HG03135 (cell line): ENCODE measurements at regions not wholly inside any gene's neighbourhood (a gene's known extent, or its start where the extent isn't known, plus 50 kb on each side); places are given as distances from the start of the nearest gene placed in this dataset.
"Not testable (repeated sequence)": the region's sequence is repeated elsewhere in the genome, so short reads cannot be mapped to it uniquely, and the experiment has no call there.

Source experiments
- ATAC-seq: cut with Tn5 transposase; IDR thresholded peaks from one replicate; pipeline ENCODE4 v1.9.1; 2021; ENCODE audit warnings: mild to moderate bottlenecking, moderate library complexity; ENCODE audit not compliant: unreplicated experiment

DNA sequence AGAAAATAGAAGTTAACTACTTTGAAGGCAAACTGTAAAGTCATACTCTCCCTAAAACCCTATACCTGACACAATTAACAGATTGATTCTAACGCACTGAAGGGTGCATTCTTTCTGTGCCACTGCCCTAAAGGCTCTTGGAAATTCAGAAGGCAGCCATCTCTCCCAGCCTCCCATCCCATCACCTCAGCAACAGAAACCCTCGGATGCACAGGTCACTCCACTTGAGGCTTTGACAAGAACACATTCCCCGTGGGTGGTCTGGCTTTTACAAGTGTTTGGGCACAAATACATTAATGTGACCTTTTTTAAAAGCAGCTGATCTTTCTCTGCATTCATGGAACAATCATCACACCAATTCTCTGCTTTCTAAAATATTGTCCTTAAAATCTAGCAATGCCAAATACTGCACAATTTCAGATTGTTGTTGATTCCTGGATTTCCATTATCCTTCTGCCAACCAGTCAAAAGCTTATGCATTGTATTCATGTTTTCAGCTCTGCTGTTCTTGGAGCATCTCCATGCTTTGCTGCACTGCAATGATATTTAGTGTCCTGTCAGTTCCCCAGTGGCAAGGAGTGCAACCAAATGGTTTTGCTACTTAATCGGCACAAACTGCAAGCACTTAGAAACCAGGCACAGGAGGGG, 175.6 kb downstream of the TMEM161B start:
- ATAC-seq: no peak

DNA sequence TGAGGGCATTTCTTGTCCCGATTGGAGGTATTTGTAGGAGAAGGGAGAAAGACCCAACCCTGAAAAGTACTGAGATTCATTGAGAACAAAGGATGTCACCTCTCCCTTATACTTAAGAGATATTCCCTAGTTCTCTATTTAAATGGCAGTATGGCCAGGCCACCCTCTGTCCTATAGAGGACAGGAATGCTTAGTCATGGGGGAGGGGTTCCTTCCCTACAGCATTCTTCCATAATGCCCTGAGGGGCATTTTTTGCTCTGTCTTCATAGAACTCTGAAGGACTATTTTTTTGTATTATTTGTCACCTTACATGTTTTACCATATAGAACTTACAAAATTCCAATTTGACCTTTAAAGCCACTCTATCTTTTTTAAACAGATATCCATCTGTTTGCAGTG, 176.3 kb downstream of the TMEM161B start:
- no peak for ATAC-seq

DNA sequence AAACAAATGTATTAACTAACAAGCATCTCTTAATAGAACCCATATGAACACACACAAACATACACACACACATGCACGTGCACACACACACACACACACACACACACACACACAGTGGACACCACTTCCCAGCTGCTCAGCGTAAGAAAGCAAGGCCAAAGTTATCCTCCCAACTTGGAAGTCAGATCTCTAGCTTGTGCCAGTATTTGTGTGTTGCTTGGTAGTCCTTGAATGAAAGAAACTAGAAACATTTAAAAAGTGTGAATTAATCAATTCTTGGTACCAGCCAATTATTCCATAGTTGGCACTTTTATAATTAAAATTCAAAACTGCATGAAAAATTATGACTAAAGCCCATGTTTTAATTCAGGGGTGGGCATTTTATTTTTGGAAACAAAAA, 178.1 kb downstream of the TMEM161B start:
- ATAC-seq: no peak

DNA sequence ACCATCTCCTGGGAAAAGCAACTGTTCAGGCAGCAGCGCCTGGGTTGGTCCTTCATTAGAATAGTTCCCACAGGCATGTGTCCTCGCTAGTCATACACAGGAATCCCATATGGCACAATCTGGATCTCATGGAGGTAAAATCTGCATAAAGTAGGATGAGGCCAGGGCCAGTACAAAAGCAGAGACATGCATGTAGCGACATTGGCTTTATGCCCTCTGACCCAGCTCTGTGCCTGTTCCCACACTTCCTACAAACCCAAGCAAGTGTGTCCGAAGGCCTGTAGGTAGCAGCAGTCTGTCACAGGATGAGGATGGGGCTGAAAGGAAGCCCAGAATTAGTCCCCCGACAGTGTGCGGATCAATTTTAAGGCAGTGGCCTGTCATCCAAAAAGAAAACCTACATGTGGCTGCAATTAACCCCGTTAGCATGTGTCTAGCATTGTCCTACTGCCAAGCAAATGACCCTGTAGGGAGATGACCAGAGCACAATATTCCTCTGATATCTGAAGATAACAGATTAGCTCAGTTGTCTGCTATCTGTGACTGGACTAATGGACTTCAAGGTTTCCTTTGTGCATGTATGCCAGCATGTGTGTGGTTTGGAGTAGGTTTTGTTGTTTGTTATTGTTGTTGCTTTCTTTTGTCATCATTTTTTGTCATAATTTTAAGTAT, 178.8 kb downstream of the TMEM161B start:
- ATAC-seq: no peak

GRCh38 chr5:88085462-88085861, 183.2 kb downstream of the TMEM161B start:
- no peak for ATAC-seq

- no peak for ATAC-seq
These were observed 186.8 kb downstream of the TMEM161B start for GRCh38 chr5:88081877-88082276.

DNA sequence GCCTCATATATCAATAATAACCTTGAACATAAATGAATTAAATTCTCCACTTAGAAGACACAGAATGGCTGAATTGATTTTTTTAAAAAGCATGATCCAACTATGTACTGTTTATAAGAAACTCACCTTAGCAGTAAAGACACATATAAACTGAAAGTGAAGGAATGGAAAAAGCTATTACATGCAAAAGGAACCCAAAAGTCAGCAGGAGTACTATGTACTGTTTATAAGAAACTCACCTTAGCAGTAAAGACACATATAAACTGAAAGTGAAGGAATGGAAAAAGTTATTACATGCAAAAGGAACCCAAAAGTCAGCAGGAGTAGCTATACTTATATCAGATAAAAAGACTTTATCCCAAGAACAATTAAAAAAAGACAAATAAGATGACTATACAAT, 204.8 kb downstream of the TMEM161B start:
- ATAC-seq: no peak

DNA sequence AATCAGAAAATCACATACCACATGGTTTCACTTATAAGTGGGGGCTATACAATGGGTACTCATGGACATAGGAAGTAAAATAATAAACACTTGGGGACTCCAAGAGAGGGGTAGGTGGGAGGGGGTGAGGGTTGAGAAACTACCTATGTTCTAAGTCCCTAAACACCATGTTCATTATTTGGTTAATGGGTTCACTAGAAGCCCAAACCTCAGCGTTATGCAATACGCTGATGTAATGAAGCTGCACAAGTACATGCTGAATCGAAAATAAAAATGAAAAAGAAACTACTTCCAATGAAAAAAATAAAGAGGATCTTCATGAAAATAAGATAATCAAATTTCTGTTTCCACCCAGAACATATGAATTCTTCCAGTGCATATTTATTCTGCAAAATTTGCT, 208.5 kb downstream of the TMEM161B start:
- ATAC-seq: no peak

DNA sequence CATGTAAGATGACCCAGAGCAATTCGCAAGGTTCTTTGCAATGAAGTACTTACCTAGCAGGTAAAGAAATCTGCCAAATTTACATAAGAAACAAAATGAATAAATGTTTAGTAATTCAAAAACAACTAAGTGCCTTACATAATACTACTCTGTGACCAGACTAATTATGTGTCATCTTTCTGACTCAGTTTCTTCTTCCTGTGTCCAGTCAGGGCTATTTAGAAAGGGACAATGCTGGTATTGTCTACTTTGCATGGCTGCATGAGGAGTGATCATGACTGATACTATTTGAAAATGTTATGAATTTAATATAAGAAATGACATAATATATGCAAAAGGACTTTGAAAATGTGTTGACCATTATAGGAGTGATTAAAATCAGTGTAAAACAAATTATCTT, 210.0 kb downstream of the TMEM161B start:
- ATAC-seq: no peak

- not testable (repeated sequence) for ATAC-seq
These were observed 216.2 kb downstream of the TMEM161B start for GRCh38 chr5:88052468-88052867.

DNA sequence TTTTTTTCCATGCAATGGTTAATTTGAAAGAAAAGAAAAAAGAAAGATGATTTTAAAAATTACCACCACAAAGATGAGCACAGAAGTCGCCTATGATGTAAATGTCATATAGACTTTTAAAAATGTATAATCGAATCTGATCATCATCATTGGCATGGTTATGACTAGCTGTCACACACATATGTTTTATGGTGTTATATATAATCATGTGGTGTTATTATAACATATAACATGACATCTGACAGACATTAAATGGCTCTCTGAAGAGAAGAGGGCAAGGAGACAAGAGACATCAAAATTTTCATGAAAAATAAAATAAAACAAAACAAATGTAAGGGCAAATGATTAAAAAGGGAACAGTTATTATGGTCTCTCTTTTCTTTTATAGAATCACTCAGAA, 217.5 kb downstream of the TMEM161B start:
- ATAC-seq: no peak

GRCh38 chr5:88049737-88050136, 218.9 kb downstream of the TMEM161B start:
- no peak for ATAC-seq

- no peak for ATAC-seq
These were observed 219.5 kb downstream of the TMEM161B start for GRCh38 chr5:88049156-88049555.

DNA sequence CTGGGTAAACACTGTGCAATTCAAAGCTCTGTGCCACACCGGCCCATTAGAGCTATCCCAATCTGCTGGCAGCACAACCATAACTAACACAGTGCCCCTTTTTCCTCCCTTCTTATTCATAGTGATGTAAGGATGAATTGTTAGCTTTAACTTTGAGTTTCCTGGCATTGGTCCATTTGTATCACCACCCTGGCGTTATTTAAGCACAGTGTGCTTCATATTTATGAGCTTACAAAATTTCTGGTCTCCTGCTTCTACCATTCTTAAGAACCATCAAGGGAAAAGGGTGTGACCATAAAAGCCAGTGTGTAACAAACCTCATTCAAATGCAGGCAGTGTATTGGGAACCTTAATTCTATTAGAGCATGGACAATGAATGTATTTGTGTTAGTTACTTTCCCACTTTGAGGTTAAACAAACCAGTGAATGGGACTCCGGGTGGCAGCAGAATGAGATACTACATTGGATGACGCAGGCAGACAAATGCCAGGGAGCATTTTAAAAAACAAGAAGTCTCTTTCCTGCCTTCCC, 222.6 kb downstream of the TMEM161B start:
- no peak for ATAC-seq

- ATAC-seq: no peak
These were observed 223.5 kb downstream of the TMEM161B start for GRCh38 chr5:88045165-88045564.

GRCh38 chr5:88034520-88034919, 234.1 kb downstream of the TMEM161B start:
- ATAC-seq: no peak

GRCh38 chr5:88033191-88033590, 235.5 kb downstream of the TMEM161B start:
- no peak for ATAC-seq

GRCh38 chr5:88029011-88029410, 239.6 kb downstream of the TMEM161B start:
- ATAC-seq: no peak

GRCh38 chr5:88021141-88021540, 247.5 kb downstream of the TMEM161B start:
- ATAC-seq: no peak

DNA sequence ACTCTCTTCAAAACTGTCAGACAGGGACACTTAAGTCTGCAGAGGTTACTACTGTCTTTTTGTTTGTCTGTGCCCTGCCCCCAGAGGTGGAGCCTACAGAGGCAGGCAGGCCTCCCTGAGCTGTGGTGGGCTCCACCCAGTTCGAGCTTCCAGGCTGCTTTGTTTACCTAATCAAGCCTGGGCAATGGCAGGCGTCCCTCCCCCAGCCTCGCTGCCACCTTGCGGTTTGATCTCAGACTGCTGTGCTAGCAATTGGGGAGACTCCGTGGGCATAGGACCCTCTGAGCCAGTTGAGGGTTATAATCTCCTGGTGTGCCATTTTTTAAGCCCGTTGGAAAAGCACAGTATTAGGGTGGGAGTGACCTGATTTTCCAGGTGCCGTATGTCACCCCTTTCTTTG, 253.7 kb downstream of the TMEM161B start:
- ATAC-seq: not testable (repeated sequence)

DNA sequence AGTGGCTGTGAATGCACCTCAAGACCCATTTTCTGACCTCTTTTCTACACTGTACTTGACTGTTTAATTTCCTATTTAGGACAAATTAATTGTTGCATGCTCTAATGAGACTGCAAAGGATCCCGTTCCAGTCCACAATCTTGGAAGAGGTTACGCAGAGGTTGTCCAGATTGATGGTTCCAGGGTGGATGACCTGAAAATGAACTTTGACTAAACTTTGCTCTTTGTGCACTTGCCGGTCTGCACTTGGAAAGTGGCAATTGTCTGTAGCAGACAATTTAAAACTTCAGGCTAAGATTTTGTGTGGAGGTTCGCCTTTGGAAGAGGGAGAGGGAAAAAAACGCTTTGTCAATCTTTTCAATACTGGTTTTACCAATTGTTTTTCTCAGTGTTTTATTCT, 267.8 kb downstream of the TMEM161B start:
- no peak for ATAC-seq

DNA sequence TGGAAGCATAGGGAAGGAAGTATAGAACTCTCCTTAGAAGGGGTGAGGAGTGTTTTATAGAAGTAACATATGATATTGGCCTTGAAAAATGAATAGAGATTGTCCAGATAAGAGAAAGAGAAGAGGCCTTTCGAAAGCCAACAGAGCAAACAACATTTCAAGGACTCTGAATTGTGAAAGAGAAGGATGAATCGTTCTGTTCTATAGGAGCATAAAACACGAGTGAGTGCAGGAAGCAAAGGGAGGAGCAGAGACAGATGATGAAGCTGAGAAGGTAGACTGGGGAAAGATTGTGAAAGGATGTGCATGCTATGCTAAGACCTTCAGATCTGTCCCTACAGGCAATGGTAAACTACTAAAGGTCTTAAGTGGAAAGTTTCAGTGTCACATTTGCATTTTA, 271.0 kb downstream of the TMEM161B start:
- ATAC-seq: no peak

DNA sequence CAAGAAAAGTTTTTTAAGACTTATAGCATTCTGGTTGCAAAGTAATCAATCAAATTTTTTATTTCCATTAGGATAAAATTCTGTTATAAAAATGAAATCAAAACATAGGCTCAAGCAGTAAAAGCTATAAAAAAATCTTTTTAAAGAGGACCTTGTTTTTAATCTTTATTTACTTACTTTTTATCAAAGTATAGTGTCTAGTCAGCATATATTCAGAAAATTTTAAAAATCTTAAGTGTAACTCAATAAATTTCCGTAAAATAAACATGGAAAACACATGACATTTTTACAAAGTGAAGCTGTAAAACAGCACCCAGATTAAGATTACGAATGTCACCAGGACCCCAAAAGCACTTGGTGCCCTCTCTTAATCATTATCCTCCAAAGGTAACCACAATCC, 302.4 kb downstream of the TMEM161B start:
- ATAC-seq: no peak
